ENCODE measurements at regions not wholly inside any gene's neighbourhood (a gene's known extent, or its start where the extent isn't known, plus 50 kb on each side); places are given as distances from the start of the nearest gene placed in this dataset.

GRCh38 chr2:150212722-150213171 is 274.7 kb downstream of the RND3 start:
- no peaks in the 10 kb centered on the region for H4K20me1 ChIP-seq (ENCODE audit: insufficient read depth)
- H3F3A ChIP-seq (ENCODE audit: insufficient read depth, low read depth), result no peaks in the 10 kb centered on the region
- no TSS peak for BruUV-seq (replicated peaks)
- H3K27me3 ChIP-seq (ENCODE audit: insufficient read depth, low read depth), result no peaks in the 10 kb centered on the region
- no peak overlapping the region for H2AFZ ChIP-seq
- TF ChIP-seq CTCF (conservative IDR thresholded peaks at IDR 0.05), result no peak
- TF ChIP-seq EZH2 (IDR thresholded peaks at IDR 0.05; ENCODE audit: low read depth), result no peak
- DNase-seq, result no peak
- CTCF ChIA-PET, result no interaction called here
- no peak overlapping the region for H3K4me2 ChIP-seq
- POLR2A ChIA-PET (ENCODE audit: unreplicated experiment), result no interaction called here
- no peak overlapping the region for H3K4me3 ChIP-seq
- H3K36me3 ChIP-seq (ENCODE audit: low read depth), result no peaks in the 10 kb centered on the region
- H3K9me3 ChIP-seq (ENCODE audit: insufficient read depth, low read depth), result no peaks in the 10 kb centered on the region
- peaks cover 15% of the 10 kb centered on the region for H3K4me1 ChIP-seq (replicated peaks; ENCODE audit: insufficient read depth)
- intact Hi-C loops (cut with micrococcal nuclease; ENCODE audit: unreplicated experiment), result no loop called here
- no peaks in the 10 kb centered on the region for H3K79me2 ChIP-seq (ENCODE audit: low read depth)
- no peak overlapping the region for H3K27ac ChIP-seq
- H3K9me2 ChIP-seq (ENCODE audit: insufficient read depth), result no peaks in the 10 kb centered on the region

- no peaks in the 10 kb centered on the region for H4K20me1 ChIP-seq (ENCODE audit: insufficient read depth)
- TF ChIP-seq CTCF (conservative IDR thresholded peaks at IDR 0.05) (no peak), EZH2 (IDR thresholded peaks at IDR 0.05; ENCODE audit: low read depth) (no peak)
- H3K4me3 ChIP-seq, result no peak overlapping the region
- DNase-seq, result no peak
- H3K9me2 ChIP-seq (ENCODE audit: insufficient read depth), result no peaks in the 10 kb centered on the region
- intact Hi-C loops (cut with micrococcal nuclease; ENCODE audit: unreplicated experiment), result no loop called here
- no TSS peak for BruUV-seq (replicated peaks)
- no peaks in the 10 kb centered on the region for H3K9me3 ChIP-seq (ENCODE audit: insufficient read depth, low read depth)
- CTCF ChIA-PET, result no interaction called here
- no peaks in the 10 kb centered on the region for H3K36me3 ChIP-seq (ENCODE audit: low read depth)
- no peak overlapping the region for H2AFZ ChIP-seq
- H3K79me2 ChIP-seq (ENCODE audit: low read depth), result no peaks in the 10 kb centered on the region
- no peaks in the 10 kb centered on the region for H3F3A ChIP-seq (ENCODE audit: insufficient read depth, low read depth)
- no peak overlapping the region for H3K27ac ChIP-seq
- no peak overlapping the region for H3K4me2 ChIP-seq
- no peaks in the 10 kb centered on the region for H3K27me3 ChIP-seq (ENCODE audit: insufficient read depth, low read depth)
- peaks cover 15% of the 10 kb centered on the region for H3K4me1 ChIP-seq (replicated peaks; ENCODE audit: insufficient read depth)
- POLR2A ChIA-PET (ENCODE audit: unreplicated experiment), result interaction anchor here (0.6 kb wide), 1 partner anchor 275 kb away, joined by 3 read pairs; no protein-coding TSS in a partner anchor
Observed at GRCh38 chr2:150211164-150211631, 276.3 kb downstream of the RND3 start.

GRCh38 chr2:150209746-150210145 is 277.7 kb downstream of the RND3 start:
- intact Hi-C loops (cut with micrococcal nuclease; ENCODE audit: unreplicated experiment), result no loop called here
- Histone ChIP-seq H3F3A (ENCODE audit: insufficient read depth, low read depth) (no peaks in the 10 kb centered on the region), H3K4me1 (replicated peaks; ENCODE audit: insufficient read depth) (peaks cover 10% of the 10 kb centered on the region), H3K27ac (no peak overlapping the region), H4K20me1 (ENCODE audit: insufficient read depth) (no peaks in the 10 kb centered on the region), H3K36me3 (ENCODE audit: low read depth) (no peaks in the 10 kb centered on the region), H3K4me3 (no peak overlapping the region), H3K9me3 (ENCODE audit: insufficient read depth, low read depth) (no peaks in the 10 kb centered on the region), H3K4me2 (no peak overlapping the region), H3K9me2 (ENCODE audit: insufficient read depth) (no peaks in the 10 kb centered on the region), H3K27me3 (ENCODE audit: insufficient read depth, low read depth) (no peaks in the 10 kb centered on the region), H2AFZ (no peak overlapping the region), H3K79me2 (ENCODE audit: low read depth) (no peaks in the 10 kb centered on the region)
- TF ChIP-seq CTCF (conservative IDR thresholded peaks at IDR 0.05) (no peak), EZH2 (IDR thresholded peaks at IDR 0.05; ENCODE audit: low read depth) (no peak)
- no peak for DNase-seq
- no TSS peak for BruUV-seq (replicated peaks)
- ChIA-PET POLR2A (ENCODE audit: unreplicated experiment) (no interaction called here), CTCF (no interaction called here)

Measured in PC-9 (cell line).